ENCODE measurements at regions not wholly inside any gene's neighbourhood (a gene's known extent, or its start where the extent isn't known, plus 50 kb on each side); places are given as distances from the start of the nearest gene placed in this dataset.

- no peak overlapping the region for H3K4me3 Mint-ChIP-seq (ENCODE audit: low read depth)
- H3K27ac Mint-ChIP-seq: no peak overlapping the region
Measured at GRCh38 chr1:223445402-223445801, 52.2 kb downstream of the CCDC185 start.

GRCh38 chr1:223453902-223454301 is 60.7 kb downstream of the CCDC185 start:
- no peak overlapping the region for H3K4me3 Mint-ChIP-seq (ENCODE audit: low read depth)

More at GRCh38 chr1:223445402-223445801, 52.2 kb downstream of the CCDC185 start:
- peaks cover 5% of the 10 kb centered on the region for H3K27me3 Mint-ChIP-seq
- no peaks in the 10 kb centered on the region for H3K4me1 Mint-ChIP-seq (ENCODE audit: low read depth)
- no peak for TF ChIP-seq CTCF (IDR thresholded peaks at IDR 0.05; ENCODE audit: unreplicated experiment)
- H3K9me3 Mint-ChIP-seq (ENCODE audit: low read depth): peaks cover 9% of the 10 kb centered on the region
- DNase-seq (ENCODE audit: low spot score, unreplicated experiment): no peak
- peaks cover 1% of the 10 kb centered on the region for H3K36me3 Mint-ChIP-seq (ENCODE audit: insufficient read depth)

DNA sequence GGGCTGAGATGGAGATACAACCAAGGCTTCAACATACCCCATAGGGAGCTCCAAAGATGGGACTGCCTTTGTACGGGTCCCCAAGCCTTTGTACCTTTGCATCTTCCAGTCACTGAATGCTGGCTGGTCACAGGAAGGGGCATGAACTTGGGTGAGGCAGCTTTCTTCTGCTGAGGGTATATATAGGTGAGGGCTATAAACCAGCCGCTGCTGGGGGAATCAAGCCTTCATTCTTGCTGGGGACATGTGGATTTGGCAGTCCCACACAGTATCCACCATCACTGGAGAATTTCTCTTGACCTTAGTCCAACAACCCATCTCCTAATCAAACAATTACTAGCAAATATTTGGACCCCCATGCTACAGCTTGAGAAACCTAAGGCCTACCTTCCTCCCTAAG is 61.7 kb downstream of the CCDC185 start:
- DNase-seq (ENCODE audit: low spot score, unreplicated experiment): no peak
- no peaks in the 10 kb centered on the region for H3K27me3 Mint-ChIP-seq
- H3K4me1 Mint-ChIP-seq (ENCODE audit: low read depth): no peaks in the 10 kb centered on the region
- no peaks in the 10 kb centered on the region for H3K36me3 Mint-ChIP-seq (ENCODE audit: insufficient read depth)
- TF ChIP-seq CTCF (IDR thresholded peaks at IDR 0.05; ENCODE audit: unreplicated experiment): no peak
- H3K27ac Mint-ChIP-seq: no peak overlapping the region
- H3K9me3 Mint-ChIP-seq (ENCODE audit: low read depth): peaks cover 3% of the 10 kb centered on the region
- H3K4me3 Mint-ChIP-seq (ENCODE audit: low read depth): no peak overlapping the region

More at GRCh38 chr1:223453902-223454301, 60.7 kb downstream of the CCDC185 start:
- no peaks in the 10 kb centered on the region for H3K27me3 Mint-ChIP-seq
- no peak for TF ChIP-seq CTCF (IDR thresholded peaks at IDR 0.05; ENCODE audit: unreplicated experiment)
- H3K4me1 Mint-ChIP-seq (ENCODE audit: low read depth): no peaks in the 10 kb centered on the region
- DNase-seq (ENCODE audit: low spot score, unreplicated experiment): no peak
- no peaks in the 10 kb centered on the region for H3K36me3 Mint-ChIP-seq (ENCODE audit: insufficient read depth)
- H3K27ac Mint-ChIP-seq: no peak overlapping the region
- peaks cover under 1% of the 10 kb centered on the region for H3K9me3 Mint-ChIP-seq (ENCODE audit: low read depth)

GRCh38 chr1:223455470-223455869 is 62.3 kb downstream of the CCDC185 start:
- no peaks in the 10 kb centered on the region for H3K27me3 Mint-ChIP-seq
- peaks cover 3% of the 10 kb centered on the region for H3K9me3 Mint-ChIP-seq (ENCODE audit: low read depth)
- no peak for TF ChIP-seq CTCF (IDR thresholded peaks at IDR 0.05; ENCODE audit: unreplicated experiment)
- no peak overlapping the region for H3K27ac Mint-ChIP-seq
- H3K36me3 Mint-ChIP-seq (ENCODE audit: insufficient read depth): no peaks in the 10 kb centered on the region
- DNase-seq (ENCODE audit: low spot score, unreplicated experiment): no peak
- peaks cover 1% of the 10 kb centered on the region for H3K4me1 Mint-ChIP-seq (ENCODE audit: low read depth)
- no peak overlapping the region for H3K4me3 Mint-ChIP-seq (ENCODE audit: low read depth)

- Mint-ChIP-seq H3K9me3 (ENCODE audit: low read depth) (peaks cover 3% of the 10 kb centered on the region), H3K4me1 (ENCODE audit: low read depth) (peaks cover 8% of the 10 kb centered on the region), H3K27ac (no peak overlapping the region), H3K36me3 (ENCODE audit: insufficient read depth) (no peaks in the 10 kb centered on the region), H3K27me3 (no peaks in the 10 kb centered on the region), H3K4me3 (ENCODE audit: low read depth) (no peak overlapping the region)
- TF ChIP-seq CTCF (IDR thresholded peaks at IDR 0.05; ENCODE audit: unreplicated experiment): no peak
- no peak for DNase-seq (ENCODE audit: low spot score, unreplicated experiment)
Measured at GRCh38 chr1:223456747-223457146, 63.5 kb downstream of the CCDC185 start.
